ENCODE measurements at regions not wholly inside any gene's neighbourhood (a gene's known extent, or its start where the extent isn't known, plus 50 kb on each side); places are given as distances from the start of the nearest gene placed in this dataset.
"Not testable (repeated sequence)": the region's sequence is repeated elsewhere in the genome, so short reads cannot be mapped to it uniquely, and the experiment has no call there.

GRCh38 chr4:190118519-190118918, 54.2 kb downstream of the DBET start:
- DNase-seq, result not testable (repeated sequence)

GRCh38 chr4:190119474-190119873, 54.1 kb upstream of the DUX4 start:
- not testable (repeated sequence) for DNase-seq

- not testable (repeated sequence) for DNase-seq
Observed at GRCh38 chr4:190120111-190120514, 53.5 kb upstream of the DUX4 start.

- not testable (repeated sequence) for DNase-seq
Observed at GRCh38 chr4:190120537-190121001, 53.0 kb upstream of the DUX4 start.

GRCh38 chr4:190121076-190121671, 52.4 kb upstream of the DUX4 start:
- not testable (repeated sequence) for DNase-seq

GRCh38 chr4:190121759-190122158, 51.8 kb upstream of the DUX4 start:
- no peak for DNase-seq

GRCh38 chr4:190122161-190123142, 51.1 kb upstream of the DUX4 start:
- DNase-seq, result peak; percentile 4

Measured in CD4-positive, alpha-beta T cell treated with Interleukin-4 for 4 hours (primary cell).